ENCODE measurements at regions not wholly inside any gene's neighbourhood (a gene's known extent, or its start where the extent isn't known, plus 50 kb on each side); places are given as distances from the start of the nearest gene placed in this dataset.

GRCh38 chr2:188138313-188138712 lies 153.4 kb upstream of the GULP1 start:
- DNase-seq (ENCODE audit: extremely low read depth in 1 of 11, low read depth in 9 of 11, low spot score in 4 of 11): no peak

- no peak for DNase-seq (ENCODE audit: extremely low read depth in 1 of 11, low read depth in 9 of 11, low spot score in 4 of 11)
These were observed 149.6 kb upstream of the GULP1 start for GRCh38 chr2:188142088-188142487.

- no peak for DNase-seq (ENCODE audit: extremely low read depth in 1 of 11, low read depth in 9 of 11, low spot score in 4 of 11)
These were observed 148.9 kb upstream of the GULP1 start for GRCh38 chr2:188142636-188143295.

- DNase-seq (ENCODE audit: extremely low read depth in 1 of 11, low read depth in 9 of 11, low spot score in 4 of 11): no peak
These were observed 145.8 kb upstream of the GULP1 start for GRCh38 chr2:188145885-188146284.

- no peak for DNase-seq (ENCODE audit: extremely low read depth in 1 of 11, low read depth in 9 of 11, low spot score in 4 of 11)
These were observed 144.8 kb upstream of the GULP1 start for GRCh38 chr2:188146888-188147287.

GRCh38 chr2:188151670-188152069 lies 140.0 kb upstream of the GULP1 start:
- DNase-seq (ENCODE audit: extremely low read depth in 1 of 11, low read depth in 9 of 11, low spot score in 4 of 11): no peak

GRCh38 chr2:188158337-188159100 lies 133.2 kb upstream of the GULP1 start:
- DNase-seq (ENCODE audit: extremely low read depth in 1 of 11, low read depth in 9 of 11, low spot score in 4 of 11): no peak

GRCh38 chr2:188159484-188159883 lies 132.2 kb upstream of the GULP1 start:
- no peak for DNase-seq (ENCODE audit: extremely low read depth in 1 of 11, low read depth in 9 of 11, low spot score in 4 of 11)

GRCh38 chr2:188170356-188170755 lies 121.3 kb upstream of the GULP1 start:
- no peak for DNase-seq (ENCODE audit: extremely low read depth in 1 of 11, low read depth in 9 of 11, low spot score in 4 of 11)

GRCh38 chr2:188176620-188177019 lies 115.1 kb upstream of the GULP1 start:
- DNase-seq (ENCODE audit: extremely low read depth in 1 of 11, low read depth in 9 of 11, low spot score in 4 of 11): no peak

GRCh38 chr2:188181067-188181838 lies 110.4 kb upstream of the GULP1 start:
- no peak for DNase-seq (ENCODE audit: extremely low read depth in 1 of 11, low read depth in 9 of 11, low spot score in 4 of 11)

- DNase-seq (ENCODE audit: extremely low read depth in 1 of 11, low read depth in 9 of 11, low spot score in 4 of 11): no peak
These were observed 109.8 kb upstream of the GULP1 start for GRCh38 chr2:188181884-188182283.

GRCh38 chr2:188187726-188188125 lies 103.9 kb upstream of the GULP1 start:
- DNase-seq (ENCODE audit: extremely low read depth in 1 of 11, low read depth in 9 of 11, low spot score in 4 of 11): no peak

- DNase-seq (ENCODE audit: extremely low read depth in 1 of 11, low read depth in 9 of 11, low spot score in 4 of 11): no peak
These were observed 102.3 kb upstream of the GULP1 start for GRCh38 chr2:188189356-188189755.

- DNase-seq (ENCODE audit: extremely low read depth in 1 of 11, low read depth in 9 of 11, low spot score in 4 of 11): no peak
These were observed 98.4 kb upstream of the GULP1 start for GRCh38 chr2:188193230-188193629.

GRCh38 chr2:188196343-188197008 lies 95.2 kb upstream of the GULP1 start:
- DNase-seq (ENCODE audit: extremely low read depth in 1 of 11, low read depth in 9 of 11, low spot score in 4 of 11): no peak

- DNase-seq (ENCODE audit: extremely low read depth in 1 of 11, low read depth in 9 of 11, low spot score in 4 of 11): no peak
These were observed 92.0 kb upstream of the GULP1 start for GRCh38 chr2:188199716-188200128.

- no peak for DNase-seq (ENCODE audit: extremely low read depth in 1 of 11, low read depth in 9 of 11, low spot score in 4 of 11)
These were observed 90.0 kb upstream of the GULP1 start for GRCh38 chr2:188201639-188202038.

GRCh38 chr2:188202777-188203176 lies 88.9 kb upstream of the GULP1 start:
- no peak for DNase-seq (ENCODE audit: extremely low read depth in 1 of 11, low read depth in 9 of 11, low spot score in 4 of 11)

- DNase-seq (ENCODE audit: extremely low read depth in 1 of 11, low read depth in 9 of 11, low spot score in 4 of 11): no peak
These were observed 87.9 kb upstream of the GULP1 start for GRCh38 chr2:188203776-188204175.
